HEK293 (cell line): ENCODE measurements at regions not wholly inside any gene's neighbourhood (a gene's known extent, or its start where the extent isn't known, plus 50 kb on each side); places are given as distances from the start of the nearest gene placed in this dataset.

Experiments used
- ATF2 ChIP-seq: fragments of 450-650 bp; formaldehyde crosslinking; IDR thresholded peaks from 2 replicates; pipeline ENCODE4 v1.5.1; 2016; ENCODE audit warnings: missing biosample characterization, missing genetic modification characterization, low read depth
- CTCF ChIP-seq: fragments of 450-650 bp; formaldehyde crosslinking; IDR thresholded peaks from 2 replicates; pipeline ENCODE4 v1.5.1; 2016; ENCODE audit warnings: missing biosample characterization, missing genetic modification characterization
- MYNN ChIP-seq: fragments of 450-650 bp; formaldehyde crosslinking; IDR thresholded peaks from 2 replicates; pipeline ENCODE4 v1.5.1; 2016; ENCODE audit warnings: missing biosample characterization, missing genetic modification characterization, borderline replicate concordance
- PRDM6 ChIP-seq: fragments of 450-650 bp; formaldehyde crosslinking; IDR thresholded peaks from 2 replicates; pipeline ENCODE4 v1.5.1; 2017; ENCODE audit warnings: missing biosample characterization, missing genetic modification characterization
- ZNF114 ChIP-seq: fragments of 450-650 bp; formaldehyde crosslinking; IDR thresholded peaks from 2 replicates; pipeline ENCODE4 v1.5.0; 2017; ENCODE audit warnings: missing biosample characterization, missing genetic modification characterization
- ZNF132 ChIP-seq: fragments of 450-650 bp; formaldehyde crosslinking; IDR thresholded peaks from 2 replicates; pipeline ENCODE4 v1.5.1; 2017; ENCODE audit warnings: missing biosample characterization, missing genetic modification characterization, borderline replicate concordance
- ZNF140 ChIP-seq: fragments of 450-650 bp; formaldehyde crosslinking; IDR thresholded peaks from 2 replicates; pipeline ENCODE4 v1.5.1; 2016; ENCODE audit warnings: missing biosample characterization, missing genetic modification characterization
- ZNF175 ChIP-seq: fragments of 450-650 bp; formaldehyde crosslinking; IDR thresholded peaks from 2 replicates; pipeline ENCODE4 v1.5.1; 2016; ENCODE audit warnings: missing biosample characterization, missing genetic modification characterization
- ZNF501 ChIP-seq: fragments of 450-650 bp; formaldehyde crosslinking; IDR thresholded peaks from 2 replicates; pipeline ENCODE4 v1.5.1; 2016; ENCODE audit warnings: missing biosample characterization, missing genetic modification characterization
- ZNF660 ChIP-seq: fragments of 450-650 bp; IDR thresholded peaks from 2 replicates; pipeline ENCODE4 v1.5.1; 2018; ENCODE audit warnings: missing biosample characterization, mild to moderate bottlenecking, missing genetic modification characterization

- no peak for TF ChIP-seq CTCF
- no peak for TF ChIP-seq ZNF660 (tag by site-specific recombination)
- TF ChIP-seq ZNF501 (tag by site-specific recombination): no peak
- no peak for TF ChIP-seq ZNF132 (tag by site-specific recombination)
- no peak for TF ChIP-seq ATF2
- no peak for TF ChIP-seq ZNF140 (tag by site-specific recombination)
- TF ChIP-seq MYNN (tag by site-specific recombination): no peak
- TF ChIP-seq ZNF175: no peak
- TF ChIP-seq ZNF114 (tag by site-specific recombination): no peak
- no peak for TF ChIP-seq PRDM6 (tag by site-specific recombination)
Observed at GRCh38 chr20:22824077-22824476, 211.0 kb upstream of the SSTR4 start.
